ENCODE measurements at regions not wholly inside any gene's neighbourhood (a gene's known extent, or its start where the extent isn't known, plus 50 kb on each side); places are given as distances from the start of the nearest gene placed in this dataset.

DNA sequence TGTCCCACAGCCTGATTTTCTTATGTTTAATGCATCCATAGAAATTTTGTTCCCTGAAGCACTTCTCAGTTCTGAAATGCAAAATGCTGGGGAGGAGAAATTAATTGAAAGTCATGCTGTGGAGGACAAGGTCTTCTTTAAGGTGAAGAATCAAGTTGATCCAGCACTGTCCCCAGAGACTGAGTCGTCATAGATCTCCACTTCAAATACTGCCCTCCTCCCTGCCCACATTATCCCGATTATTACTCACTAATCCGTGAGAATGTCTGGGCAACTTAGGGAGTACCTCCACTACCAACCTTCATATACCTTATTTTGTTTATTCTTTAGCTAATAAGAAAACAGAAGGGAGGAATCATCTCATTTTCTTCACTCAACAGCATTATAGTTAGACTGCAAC, 70.0 kb upstream of the FMN2 start:
- DNase-seq (no peak), ATAC-seq (no peak)
- H3K27ac ChIP-seq, result no peak overlapping the region
- no peaks in the 10 kb centered on the region for H3K36me3 ChIP-seq
- no peaks in the 10 kb centered on the region for H3K27me3 ChIP-seq
- TF ChIP-seq POLR2A (IDR thresholded peaks at IDR 0.05), result no peak
- TF ChIP-seq, protein P1, sequence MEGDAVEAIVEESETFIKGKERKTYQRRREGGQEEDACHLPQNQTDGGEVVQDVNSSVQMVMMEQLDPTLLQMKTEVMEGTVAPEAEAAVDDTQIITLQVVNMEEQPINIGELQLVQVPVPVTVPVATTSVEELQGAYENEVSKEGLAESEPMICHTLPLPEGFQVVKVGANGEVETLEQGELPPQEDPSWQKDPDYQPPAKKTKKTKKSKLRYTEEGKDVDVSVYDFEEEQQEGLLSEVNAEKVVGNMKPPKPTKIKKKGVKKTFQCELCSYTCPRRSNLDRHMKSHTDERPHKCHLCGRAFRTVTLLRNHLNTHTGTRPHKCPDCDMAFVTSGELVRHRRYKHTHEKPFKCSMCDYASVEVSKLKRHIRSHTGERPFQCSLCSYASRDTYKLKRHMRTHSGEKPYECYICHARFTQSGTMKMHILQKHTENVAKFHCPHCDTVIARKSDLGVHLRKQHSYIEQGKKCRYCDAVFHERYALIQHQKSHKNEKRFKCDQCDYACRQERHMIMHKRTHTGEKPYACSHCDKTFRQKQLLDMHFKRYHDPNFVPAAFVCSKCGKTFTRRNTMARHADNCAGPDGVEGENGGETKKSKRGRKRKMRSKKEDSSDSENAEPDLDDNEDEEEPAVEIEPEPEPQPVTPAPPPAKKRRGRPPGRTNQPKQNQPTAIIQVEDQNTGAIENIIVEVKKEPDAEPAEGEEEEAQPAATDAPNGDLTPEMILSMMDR (IDR thresholded peaks at IDR 0.05 in 4 of 5, conservative IDR thresholded peaks at IDR 0.05 in 1 of 5), result no peak
- no peaks in the 10 kb centered on the region for H3K9me3 ChIP-seq
- H3K4me3 ChIP-seq, result no peak overlapping the region
- intact Hi-C loops (cut with DNase I; ENCODE audit: low total_unique reads) (no loop called here), in situ Hi-C loops (cut with MboI; ENCODE audit: low sequenced_read_pairs in 4 of 4) (no loop called here)
- no peaks in the 10 kb centered on the region for H3K4me1 ChIP-seq

DNA sequence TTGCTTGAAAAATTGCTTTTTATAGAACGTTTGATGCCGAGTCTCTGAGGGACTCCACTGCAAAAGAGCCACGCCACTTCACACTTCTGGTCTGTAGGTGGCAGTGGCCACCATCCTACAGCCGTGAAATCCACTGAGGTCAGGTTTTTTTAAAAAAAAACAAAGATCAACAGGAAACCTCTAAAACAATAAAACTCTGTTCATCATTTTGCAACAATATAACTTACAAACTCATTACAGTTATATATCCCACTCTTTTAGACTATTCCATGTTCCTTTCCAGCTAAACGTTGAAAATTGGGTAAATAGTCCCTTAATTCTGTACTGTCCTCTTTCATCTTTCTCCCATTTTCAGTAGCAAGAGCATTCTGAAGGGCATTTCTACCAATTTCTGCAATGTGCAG, 64.6 kb upstream of the FMN2 start:
- no peaks in the 10 kb centered on the region for H3K9me3 ChIP-seq
- no peak overlapping the region for H3K27ac ChIP-seq
- intact Hi-C loops (cut with DNase I; ENCODE audit: low total_unique reads) (no loop called here), in situ Hi-C loops (cut with MboI; ENCODE audit: low sequenced_read_pairs in 4 of 4) (no loop called here)
- TF ChIP-seq, protein P1 (IDR thresholded peaks at IDR 0.05 in 4 of 5, conservative IDR thresholded peaks at IDR 0.05 in 1 of 5), result peak in 1 of 5 experiments; percentile 37
- TF ChIP-seq POLR2A (IDR thresholded peaks at IDR 0.05), result no peak
- H3K27me3 ChIP-seq, result no peaks in the 10 kb centered on the region
- no peak overlapping the region for H3K4me3 ChIP-seq
- H3K36me3 ChIP-seq, result no peaks in the 10 kb centered on the region
- ATAC-seq, result no peak
- no peak for DNase-seq
- H3K4me1 ChIP-seq, result no peaks in the 10 kb centered on the region

DNA sequence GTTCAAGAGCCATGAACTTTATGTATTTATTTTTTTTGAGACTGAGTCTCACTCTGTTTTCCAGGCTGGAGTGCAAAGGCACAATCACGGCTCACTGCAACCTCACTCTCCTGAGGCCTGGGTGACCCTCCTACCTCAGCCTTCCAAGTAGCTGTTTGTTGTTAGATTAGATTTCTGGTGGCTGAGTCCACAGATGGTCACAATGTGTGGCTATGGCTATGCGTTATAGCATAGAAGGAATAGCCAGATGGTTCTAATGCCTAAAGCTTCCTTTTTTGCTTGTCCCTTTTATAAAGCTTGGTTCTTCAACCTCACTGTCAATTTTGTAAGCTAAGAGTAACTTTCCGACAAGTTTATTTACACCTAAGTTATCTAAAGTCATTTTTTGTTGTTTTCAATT, 62.3 kb upstream of the FMN2 start:
- in situ Hi-C loops (cut with MboI; ENCODE audit: low sequenced_read_pairs in 4 of 4) (no loop called here), intact Hi-C loops (cut with DNase I; ENCODE audit: low total_unique reads) (no loop called here)
- ATAC-seq (no peak), DNase-seq (no peak)
- no peaks in the 10 kb centered on the region for H3K36me3 ChIP-seq
- H3K27me3 ChIP-seq, result no peaks in the 10 kb centered on the region
- H3K4me1 ChIP-seq, result no peaks in the 10 kb centered on the region
- no peak overlapping the region for H3K4me3 ChIP-seq
- H3K27ac ChIP-seq, result no peak overlapping the region
- TF ChIP-seq, protein P1 (IDR thresholded peaks at IDR 0.05 in 4 of 5, conservative IDR thresholded peaks at IDR 0.05 in 1 of 5), result no peak
- no peak for TF ChIP-seq POLR2A (IDR thresholded peaks at IDR 0.05)
- H3K9me3 ChIP-seq, result no peaks in the 10 kb centered on the region

DNA sequence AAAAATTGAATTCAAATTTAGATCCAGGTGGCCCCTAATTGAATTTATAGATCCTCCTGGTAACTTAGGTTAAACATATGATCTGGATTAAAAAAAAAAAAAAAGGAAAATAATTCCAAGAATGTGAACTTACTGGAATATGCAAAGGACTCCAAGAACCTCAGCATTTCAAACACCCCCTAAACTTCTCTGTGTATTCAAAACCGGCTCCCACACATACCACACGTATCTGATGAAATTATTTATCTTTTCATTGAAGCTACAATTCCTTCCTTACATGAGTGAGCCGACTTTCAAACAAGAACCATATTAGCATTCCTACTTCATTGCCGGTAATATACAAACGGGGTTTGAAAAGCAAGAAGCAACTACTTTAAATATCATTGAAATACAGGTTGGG, 61.4 kb upstream of the FMN2 start:
- Histone ChIP-seq H3K27ac (no peak overlapping the region), H3K9me3 (no peaks in the 10 kb centered on the region), H3K4me3 (no peak overlapping the region), H3K27me3 (no peaks in the 10 kb centered on the region), H3K4me1 (no peaks in the 10 kb centered on the region), H3K36me3 (no peaks in the 10 kb centered on the region)
- DNase-seq (no peak), ATAC-seq (no peak)
- in situ Hi-C loops (cut with MboI; ENCODE audit: low sequenced_read_pairs in 4 of 4) (no loop called here), intact Hi-C loops (cut with DNase I; ENCODE audit: low total_unique reads) (no loop called here)
- TF ChIP-seq, protein P1 (IDR thresholded peaks at IDR 0.05 in 4 of 5, conservative IDR thresholded peaks at IDR 0.05 in 1 of 5), result no peak
- no peak for TF ChIP-seq POLR2A (IDR thresholded peaks at IDR 0.05)

DNA sequence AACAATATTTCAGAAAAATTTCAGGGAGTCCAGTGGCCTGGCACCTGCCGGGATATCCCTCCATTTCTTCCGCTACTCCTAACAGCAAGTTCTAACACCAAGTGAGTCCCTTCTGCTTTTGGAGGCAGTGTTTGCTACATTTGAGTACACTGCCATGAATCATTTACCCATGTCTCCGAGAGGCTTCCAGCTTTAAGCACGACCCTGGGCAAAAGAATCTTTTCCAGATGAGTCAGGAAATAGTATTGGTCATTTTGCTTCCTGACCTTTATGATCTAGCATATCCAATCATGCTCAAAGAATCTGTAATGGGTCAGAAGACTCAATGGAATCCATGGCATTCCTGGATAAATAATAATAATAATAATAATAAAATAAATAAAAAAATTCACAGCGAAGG, 60.7 kb upstream of the FMN2 start:
- Histone ChIP-seq H3K36me3 (no peaks in the 10 kb centered on the region), H3K9me3 (no peaks in the 10 kb centered on the region), H3K4me1 (no peaks in the 10 kb centered on the region), H3K27me3 (no peaks in the 10 kb centered on the region), H3K4me3 (no peak overlapping the region), H3K27ac (no peak overlapping the region)
- intact Hi-C loops (cut with DNase I; ENCODE audit: low total_unique reads) (no loop called here), in situ Hi-C loops (cut with MboI; ENCODE audit: low sequenced_read_pairs in 4 of 4) (no loop called here)
- ATAC-seq (no peak), DNase-seq (no peak)
- no peak for TF ChIP-seq POLR2A (IDR thresholded peaks at IDR 0.05)
- TF ChIP-seq, protein P1 (IDR thresholded peaks at IDR 0.05 in 4 of 5, conservative IDR thresholded peaks at IDR 0.05 in 1 of 5), result no peak

Measured in gastrocnemius medialis (tissue), 4 donors.